HEK293T (cell line): ENCODE measurements at regions not wholly inside any gene's neighbourhood (a gene's known extent, or its start where the extent isn't known, plus 50 kb on each side); places are given as distances from the start of the nearest gene placed in this dataset.

Experiments
- CTCF ChIA-PET: fragments of 350-600 bp; formaldehyde crosslinking; extraction: SDS; loops from one replicate; lab custom pipeline; 2021; ENCODE audit warnings: antibody characterized with exemption, inconsistent platforms; lab: Yijun Ruan, JAX
- POLR2A ChIA-PET: fragments of 350-600 bp; formaldehyde crosslinking; extraction: SDS; loops from one replicate; lab custom pipeline; 2020; ENCODE audit warnings: antibody characterized with exemption, inconsistent platforms; lab: Yijun Ruan, JAX
- DNase-seq: peaks from one replicate; pipeline ENCODE4 v3.0.0; 2012; ENCODE audit warnings: mixed read lengths; ENCODE audit errors: extremely low spot score
- ARNT ChIP-seq: fragments of 450-650 bp; IDR thresholded peaks from 2 replicates; pipeline ENCODE4 v1.6.1; 2017; ENCODE audit warnings: mild to moderate bottlenecking
- BHLHE40 ChIP-seq: fragments of 450-650 bp; IDR thresholded peaks from 2 replicates; pipeline ENCODE4 v1.6.1; 2016; ENCODE audit warnings: mild to moderate bottlenecking, moderate library complexity, borderline replicate concordance
- CTBP1 ChIP-seq: fragments of 450-650 bp; IDR thresholded peaks from 2 replicates; pipeline ENCODE4 v1.6.1; 2016; ENCODE audit warnings: borderline replicate concordance
- ELF4 ChIP-seq: fragments of 450-650 bp; IDR thresholded peaks from 2 replicates; pipeline ENCODE4 v1.6.1; 2017; ENCODE audit warnings: antibody characterized with exemption
- FOXA1 ChIP-seq: fragments of 450-650 bp; IDR thresholded peaks from 2 replicates; pipeline ENCODE4 v1.6.1; 2016; ENCODE audit warnings: mild to moderate bottlenecking
- FOXK2 ChIP-seq: fragments of 450-650 bp; IDR thresholded peaks from 2 replicates; pipeline ENCODE4 v1.6.1; 2016; ENCODE audit warnings: mild to moderate bottlenecking
- FOXM1 ChIP-seq: fragments of 450-650 bp; IDR thresholded peaks from 2 replicates; pipeline ENCODE4 v1.6.1; 2017; ENCODE audit warnings: mild to moderate bottlenecking, borderline replicate concordance
- HDGF ChIP-seq: fragments of 450-650 bp; IDR thresholded peaks from 2 replicates; pipeline ENCODE4 v1.6.1; 2017; ENCODE audit warnings: antibody characterized with exemption, borderline replicate concordance
- L3MBTL2 ChIP-seq: fragments of 450-650 bp; conservative IDR thresholded peaks from 2 replicates; pipeline ENCODE4 v1.6.1; 2016; ENCODE audit warnings: mild to moderate bottlenecking
- LEF1 ChIP-seq: fragments of 450-650 bp; IDR thresholded peaks from 2 replicates; pipeline ENCODE4 v1.6.1; 2017; ENCODE audit warnings: mild to moderate bottlenecking, borderline replicate concordance
- NFRKB ChIP-seq: fragments of 450-650 bp; IDR thresholded peaks from 2 replicates; pipeline ENCODE4 v1.6.1; 2016; ENCODE audit warnings: mild to moderate bottlenecking, moderate library complexity
- PKNOX1 ChIP-seq: fragments of 450-650 bp; IDR thresholded peaks from 2 replicates; pipeline ENCODE4 v1.6.1; 2016
- SP1 ChIP-seq: fragments of 450-650 bp; IDR thresholded peaks from 2 replicates; pipeline ENCODE4 v1.6.1; 2017
- SUZ12 ChIP-seq: fragments of 450-650 bp; IDR thresholded peaks from 2 replicates; pipeline ENCODE4 v1.6.1; 2016; ENCODE audit warnings: mild to moderate bottlenecking
- TARDBP ChIP-seq: fragments of 450-650 bp; IDR thresholded peaks from 2 replicates; pipeline ENCODE4 v1.6.1; 2016
- ZNF384 ChIP-seq: fragments of 450-650 bp; IDR thresholded peaks from 2 replicates; pipeline ENCODE4 v1.6.1; 2016

- POLR2A ChIA-PET, result no interaction called here
- DNase-seq, result no peak
- TF ChIP-seq TARDBP, result no peak
- TF ChIP-seq ZNF384, result no peak
- no peak for TF ChIP-seq FOXA1
- no peak for TF ChIP-seq HDGF
- no peak for TF ChIP-seq BHLHE40
- CTCF ChIA-PET, result no interaction called here
Observed at GRCh38 chr3:163664466-163664865, 1413.8 kb downstream of the SI start.

GRCh38 chr3:163657088-163657487 lies 1421.2 kb downstream of the SI start:
- DNase-seq, result no peak
- ChIA-PET POLR2A (no interaction called here), CTCF (no interaction called here)
- TF ChIP-seq FOXA1 (no peak), FOXK2 (no peak), SP1 (no peak), ELF4 (no peak), ZNF384 (no peak), TARDBP (no peak), HDGF (no peak), LEF1 (no peak), SUZ12 (no peak), BHLHE40 (no peak), PKNOX1 (no peak), L3MBTL2 (no peak), NFRKB (no peak), FOXM1 (no peak)

- no peak for DNase-seq
- ChIA-PET POLR2A (no interaction called here), CTCF (no interaction called here)
- TF ChIP-seq LEF1 (no peak), NFRKB (no peak), BHLHE40 (no peak), CTBP1 (no peak), ELF4 (no peak), HDGF (no peak), TARDBP (no peak), FOXK2 (no peak), SP1 (no peak)
Observed at GRCh38 chr3:163655021-163655420, 1423.3 kb downstream of the SI start.

- no peak for DNase-seq
- ChIA-PET CTCF (no interaction called here), POLR2A (no interaction called here)
- no peak for TF ChIP-seq FOXK2
- no peak for TF ChIP-seq L3MBTL2
- TF ChIP-seq FOXM1, result no peak
- no peak for TF ChIP-seq FOXA1
- no peak for TF ChIP-seq ZNF384
- TF ChIP-seq SUZ12, result no peak
- no peak for TF ChIP-seq BHLHE40
- TF ChIP-seq ARNT, result no peak
- TF ChIP-seq ELF4, result no peak
Observed at GRCh38 chr3:163644172-163644571, 1434.1 kb downstream of the SI start.

- DNase-seq, result no peak
- no peak for TF ChIP-seq LEF1
- no peak for TF ChIP-seq ARNT
- TF ChIP-seq HDGF, result no peak
- TF ChIP-seq PKNOX1, result no peak
- no peak for TF ChIP-seq FOXA1
- no peak for TF ChIP-seq TARDBP
- no peak for TF ChIP-seq ZNF384
- TF ChIP-seq CTBP1, result no peak
- CTCF ChIA-PET, result no interaction called here
- POLR2A ChIA-PET, result no interaction called here
Observed at GRCh38 chr3:163632722-163633121, 1445.6 kb downstream of the SI start.

- POLR2A ChIA-PET, result no interaction called here
- CTCF ChIA-PET, result no interaction called here
- TF ChIP-seq TARDBP, result no peak
- TF ChIP-seq PKNOX1, result no peak
- no peak for TF ChIP-seq ELF4
- no peak for TF ChIP-seq FOXA1
- TF ChIP-seq FOXM1, result no peak
- no peak for TF ChIP-seq FOXK2
- TF ChIP-seq LEF1, result no peak
- no peak for TF ChIP-seq ZNF384
- TF ChIP-seq SUZ12, result no peak
- no peak for TF ChIP-seq NFRKB
- TF ChIP-seq SP1, result no peak
- TF ChIP-seq ARNT, result no peak
- no peak for TF ChIP-seq BHLHE40
- TF ChIP-seq L3MBTL2, result no peak
- TF ChIP-seq CTBP1, result no peak
- no peak for TF ChIP-seq HDGF
- DNase-seq, result no peak
Observed at GRCh38 chr3:163626753-163627152, 1451.5 kb downstream of the SI start.

- ChIA-PET POLR2A (no interaction called here), CTCF (no interaction called here)
- TF ChIP-seq SUZ12 (no peak), LEF1 (no peak), BHLHE40 (no peak), FOXA1 (no peak), HDGF (no peak), FOXM1 (no peak), SP1 (no peak), FOXK2 (no peak)
- DNase-seq, result peak; percentile 39
Observed at GRCh38 chr3:163622384-163622783, 1455.9 kb downstream of the SI start.
